Fibroblast of peridontal ligament (primary cell): ENCODE measurements at regions not wholly inside any gene's neighbourhood (a gene's known extent, or its start where the extent isn't known, plus 50 kb on each side); places are given as distances from the start of the nearest gene placed in this dataset.

Experiments
- DNase-seq: peaks from one replicate; pipeline ENCODE4 v3.0.0-alpha.2; 2010; ENCODE audit errors: extremely low read depth

DNA sequence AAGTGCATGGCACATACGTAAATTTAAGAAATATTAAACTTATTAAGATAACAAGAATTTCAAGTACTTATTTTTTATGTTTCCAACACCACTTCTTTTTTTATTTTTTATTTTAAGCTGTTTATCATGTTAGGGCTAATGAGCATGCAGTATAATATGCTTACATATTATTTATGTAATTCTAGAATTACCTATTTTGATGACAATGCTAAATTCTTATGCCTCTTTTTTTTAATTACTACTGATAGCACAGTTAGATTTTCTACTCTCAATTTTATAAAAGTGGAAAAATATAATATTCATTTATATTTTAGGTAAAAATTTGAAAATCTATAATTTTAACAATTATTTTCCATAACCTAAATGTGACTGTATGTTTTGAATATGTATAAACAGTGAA lies 713.0 kb downstream of the MRPL39 start:
- DNase-seq = no peak

DNA sequence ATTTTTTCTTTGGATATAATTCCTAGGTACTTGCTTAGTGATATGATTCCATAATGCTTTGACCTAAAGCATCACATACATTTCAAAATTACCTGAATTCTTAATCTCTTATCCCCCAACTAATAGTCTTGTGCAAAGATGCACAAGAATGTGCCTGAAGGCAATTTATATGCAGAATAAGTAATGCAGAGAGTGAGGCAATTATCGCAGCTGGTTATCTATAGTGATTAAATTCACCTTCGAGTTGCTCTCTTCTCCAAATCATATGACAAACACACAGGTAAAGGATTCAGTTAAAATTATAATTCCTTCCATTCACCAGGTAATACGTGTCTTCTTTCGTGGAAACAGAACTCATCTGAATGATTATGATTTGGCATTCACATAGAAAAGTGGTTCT lies 717.3 kb downstream of the MRPL39 start:
- DNase-seq = no peak

DNA sequence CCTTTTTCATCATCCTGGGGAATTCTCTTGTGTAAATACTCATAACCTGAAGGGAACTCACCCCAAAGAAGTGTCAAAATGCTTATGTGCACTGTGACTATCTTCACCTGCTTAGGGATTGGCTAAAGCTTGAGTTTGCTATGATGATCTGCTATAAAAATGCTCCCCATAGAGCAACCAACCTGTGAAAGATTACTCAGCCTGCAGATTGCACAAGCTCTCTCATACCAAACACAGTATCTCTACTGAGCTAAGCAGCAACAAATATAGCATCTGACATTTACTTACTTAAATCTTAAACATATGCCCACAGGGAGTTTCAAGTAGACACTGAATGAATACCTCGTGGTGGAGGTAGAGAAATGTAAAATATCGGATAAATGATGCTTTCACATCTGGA lies 725.8 kb downstream of the MRPL39 start:
- DNase-seq = no peak

DNA sequence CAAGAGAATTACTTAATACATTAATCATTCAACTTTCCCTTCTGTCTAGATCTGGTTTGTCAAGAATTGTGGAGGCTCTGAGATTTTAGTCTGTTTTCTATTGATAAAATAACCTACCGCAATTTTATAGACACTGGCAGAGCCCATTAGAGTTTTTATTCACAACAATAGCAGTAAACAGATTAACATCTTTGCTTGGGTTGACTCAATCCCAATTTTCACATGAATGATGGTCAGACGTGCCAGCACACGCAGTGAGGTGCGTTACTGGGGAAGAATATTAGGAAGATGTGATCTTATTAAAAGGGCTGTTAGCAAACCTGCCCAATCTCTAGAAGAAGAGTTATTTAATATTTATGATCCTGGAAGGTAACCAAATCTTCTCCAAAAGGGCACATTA lies 736.6 kb downstream of the MRPL39 start:
- DNase-seq = no peak

DNA sequence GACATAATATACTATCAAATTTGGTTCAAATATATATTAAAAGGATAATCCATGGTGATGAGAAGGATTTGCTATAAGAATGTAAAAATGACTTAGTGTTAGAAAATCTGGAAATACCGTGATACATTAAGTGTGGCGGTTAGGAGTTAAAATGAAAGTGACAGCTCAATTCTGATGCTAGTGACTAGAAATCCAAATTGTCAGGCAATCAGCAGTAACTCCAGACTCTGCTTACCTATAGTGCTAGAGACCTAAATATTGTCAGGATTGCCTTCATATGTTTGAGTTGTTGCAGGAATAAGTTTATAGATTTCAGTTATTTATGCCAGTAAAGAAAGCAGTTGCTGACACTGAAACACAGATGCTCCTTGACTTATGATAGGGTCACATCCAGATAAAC lies 737.4 kb downstream of the MRPL39 start:
- no peak for DNase-seq

DNA sequence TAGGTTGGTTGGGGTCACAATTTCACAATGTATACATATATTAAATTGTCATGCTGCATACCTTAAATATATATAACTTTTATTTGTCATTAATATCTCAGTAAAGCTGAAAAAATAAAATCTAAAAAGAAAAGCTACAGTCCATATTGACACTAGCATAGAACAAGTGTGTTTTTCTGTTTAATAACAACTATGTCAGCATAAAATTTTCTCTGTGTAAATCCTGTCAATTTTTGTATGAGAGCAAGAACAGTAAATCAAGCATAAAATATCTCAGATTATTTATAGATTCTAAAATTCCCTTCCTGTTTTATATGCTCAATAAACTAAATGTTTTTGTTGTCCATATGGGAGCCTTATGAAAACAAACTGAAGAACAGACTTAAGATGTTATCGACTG lies 739.2 kb downstream of the MRPL39 start:
- no peak for DNase-seq

DNA sequence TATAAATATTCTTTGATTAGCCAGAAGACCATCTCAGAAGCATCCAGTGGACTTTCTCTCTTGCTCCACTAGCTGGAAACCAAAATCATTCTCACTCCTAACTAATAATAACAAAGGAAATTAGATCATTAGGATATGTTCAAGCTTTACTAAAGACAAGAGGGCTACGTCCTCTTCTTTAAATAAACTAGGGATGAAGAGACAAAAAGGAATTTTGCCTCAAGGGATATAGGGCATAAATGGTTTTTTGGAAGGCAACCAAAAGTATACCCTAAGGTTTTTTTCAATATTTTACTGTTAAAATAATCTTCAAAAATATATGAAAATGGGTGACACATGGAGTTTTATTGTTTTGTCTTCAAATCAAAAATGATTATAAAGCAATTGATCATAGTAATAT lies 745.8 kb downstream of the MRPL39 start:
- no peak for DNase-seq

DNA sequence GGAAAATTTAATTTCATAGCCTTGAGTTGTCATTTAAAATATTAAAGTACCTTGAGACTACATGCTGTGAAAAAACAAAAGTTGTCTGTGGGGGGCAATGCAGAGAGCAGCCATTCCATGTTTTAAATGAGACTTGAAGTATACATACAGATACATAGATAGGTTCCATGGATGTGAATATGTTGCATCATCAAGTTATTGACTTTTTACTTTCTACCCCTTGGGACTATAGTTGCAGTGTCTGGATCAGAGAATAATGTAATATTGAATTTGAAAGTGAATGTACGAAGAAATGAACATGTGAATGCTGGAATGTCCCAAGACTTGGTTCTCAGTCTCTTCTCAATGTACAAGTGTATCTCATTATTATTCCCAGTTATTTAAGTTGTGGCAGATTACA lies 751.0 kb downstream of the MRPL39 start:
- DNase-seq = no peak

DNA sequence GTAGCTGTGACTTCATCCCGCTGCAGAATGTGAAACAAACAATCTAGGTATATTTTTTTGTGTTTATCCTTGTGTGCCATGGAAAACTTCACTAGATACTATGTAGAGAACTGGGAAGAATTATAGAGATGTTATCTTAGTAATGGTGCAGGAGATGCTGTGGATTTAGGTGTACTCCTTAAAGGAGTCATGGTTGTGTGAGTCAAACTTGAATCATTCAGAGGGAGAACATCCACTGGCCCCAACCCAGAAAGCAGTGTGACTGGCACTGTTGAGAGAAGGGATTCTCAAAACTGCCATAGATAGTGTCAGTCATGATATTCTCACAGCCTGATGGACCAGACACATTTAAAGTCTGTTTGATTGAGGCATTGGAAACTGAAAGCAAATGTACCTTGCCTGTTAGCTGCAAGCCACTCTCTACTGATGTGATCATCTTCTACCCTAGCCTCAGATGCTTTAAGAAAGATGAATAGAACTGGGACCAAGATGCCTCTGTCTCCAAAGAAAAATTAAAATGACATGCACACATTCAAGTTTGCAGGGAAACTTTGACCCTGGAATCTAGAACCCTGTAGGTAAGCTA lies 754.6 kb downstream of the MRPL39 start:
- no peak for DNase-seq

DNA sequence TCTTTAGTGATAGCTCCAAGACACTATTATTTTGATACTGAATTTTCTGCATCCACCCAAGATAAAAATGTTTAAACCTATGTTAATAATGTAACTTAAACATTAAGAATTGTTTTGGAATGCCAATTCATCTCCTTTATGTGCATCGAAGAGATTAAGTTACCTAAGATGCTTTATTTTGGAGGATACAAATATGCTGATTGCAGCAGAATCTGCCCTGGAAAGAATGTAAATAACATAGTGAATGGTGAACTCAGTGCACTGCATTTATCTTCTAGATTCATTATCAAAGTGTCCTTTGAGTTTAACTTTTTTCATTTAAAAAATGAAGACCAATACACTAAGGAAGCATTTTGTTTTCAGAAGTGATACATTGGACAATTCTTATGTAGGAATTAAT lies 757.2 kb downstream of the MRPL39 start:
- DNase-seq = no peak

DNA sequence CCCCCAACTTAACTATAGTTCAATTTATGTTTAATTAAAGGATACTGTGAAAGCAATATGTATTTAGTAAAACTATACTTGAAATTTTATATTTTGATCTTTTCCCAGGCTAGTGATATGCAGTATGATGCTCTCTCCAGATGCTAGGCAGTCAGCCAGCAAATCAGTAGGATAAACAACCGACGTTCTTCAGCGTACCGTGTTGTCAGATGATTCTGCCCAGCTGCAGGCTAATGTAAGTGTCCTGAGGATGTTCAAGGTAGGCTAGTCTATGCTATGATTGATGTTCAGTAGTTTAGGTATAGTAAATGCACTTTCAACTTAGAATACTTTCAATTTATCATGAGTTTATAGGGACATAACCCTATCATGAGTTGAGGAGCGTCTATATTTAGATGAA lies 762.6 kb downstream of the MRPL39 start:
- no peak for DNase-seq

DNA sequence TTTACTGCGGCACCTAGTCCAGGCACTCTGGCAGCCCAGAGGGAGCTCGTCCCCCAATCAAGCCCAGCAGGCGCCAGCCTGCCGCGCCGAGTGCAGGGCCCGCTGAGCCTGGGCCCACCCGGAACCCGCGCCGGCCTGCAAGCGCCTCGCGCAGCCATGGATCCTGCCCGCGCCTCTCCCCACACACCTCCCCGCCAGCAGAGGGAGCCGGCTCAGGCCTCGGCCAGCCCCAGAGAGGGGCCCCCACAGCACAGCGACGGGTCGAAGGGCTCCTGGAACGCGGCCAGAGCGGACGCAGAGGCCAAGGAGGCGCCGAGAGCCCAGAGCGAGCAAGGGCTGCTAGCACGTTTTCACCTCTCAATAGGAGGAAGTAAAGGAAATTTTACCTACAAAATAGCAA lies 767.0 kb downstream of the MRPL39 start:
- no peak for DNase-seq

DNA sequence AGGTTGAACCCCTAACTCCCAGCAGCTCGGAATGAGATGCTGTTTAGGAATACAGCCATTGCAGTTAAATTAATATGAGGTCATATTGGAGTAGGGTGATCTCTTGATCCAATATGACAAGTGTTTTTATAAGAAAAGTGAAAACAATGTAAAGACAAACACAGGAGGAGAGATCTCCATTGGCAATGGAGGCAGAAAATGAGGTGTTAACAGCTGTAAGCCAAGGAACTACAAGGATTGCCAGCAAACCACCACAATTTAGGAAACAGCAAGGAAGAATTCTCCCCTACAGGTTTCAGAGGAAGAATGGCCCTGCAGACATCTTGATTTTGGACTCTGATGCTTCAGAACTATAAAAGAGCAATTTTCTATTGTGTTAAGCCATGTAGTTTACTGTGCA lies 774.3 kb downstream of the MRPL39 start:
- DNase-seq = no peak

DNA sequence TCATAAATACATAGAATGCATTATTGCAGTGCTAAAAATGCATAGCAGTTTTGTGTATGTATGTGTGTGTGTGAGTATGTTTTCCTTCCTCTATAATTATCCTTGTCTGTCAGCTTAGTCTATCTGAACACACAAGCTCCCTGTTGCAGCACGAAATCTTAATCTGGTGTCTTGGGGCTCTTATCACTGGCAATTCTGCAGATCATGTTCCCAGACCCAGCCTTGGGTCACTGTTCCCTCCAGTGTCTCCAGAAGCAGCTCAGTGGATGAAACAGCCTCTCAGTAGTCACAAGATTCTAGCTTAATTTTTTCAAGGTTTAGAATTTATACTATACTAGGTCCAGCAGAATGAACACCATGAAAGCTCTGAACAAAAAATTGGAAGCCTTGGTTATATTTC lies 777.9 kb downstream of the MRPL39 start:
- no peak for DNase-seq

DNA sequence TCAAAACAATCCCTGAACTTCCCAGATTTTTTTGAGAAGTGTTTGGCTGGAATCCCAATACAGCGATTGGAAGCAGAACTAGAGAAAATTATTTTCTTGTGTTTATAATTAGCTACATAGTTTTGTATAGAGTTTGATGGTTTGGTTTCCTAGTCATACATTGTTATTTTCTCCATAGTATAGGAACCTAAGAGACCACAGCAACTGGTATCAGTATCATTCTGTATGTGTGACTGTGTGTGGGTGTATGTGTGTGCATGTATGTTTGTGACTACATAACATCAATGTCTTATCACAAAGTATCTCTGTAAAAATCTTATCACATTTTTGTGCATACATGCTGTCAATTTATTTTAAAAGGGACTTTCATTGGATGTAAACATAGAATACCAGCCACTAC lies 780.5 kb downstream of the MRPL39 start:
- no peak for DNase-seq

DNA sequence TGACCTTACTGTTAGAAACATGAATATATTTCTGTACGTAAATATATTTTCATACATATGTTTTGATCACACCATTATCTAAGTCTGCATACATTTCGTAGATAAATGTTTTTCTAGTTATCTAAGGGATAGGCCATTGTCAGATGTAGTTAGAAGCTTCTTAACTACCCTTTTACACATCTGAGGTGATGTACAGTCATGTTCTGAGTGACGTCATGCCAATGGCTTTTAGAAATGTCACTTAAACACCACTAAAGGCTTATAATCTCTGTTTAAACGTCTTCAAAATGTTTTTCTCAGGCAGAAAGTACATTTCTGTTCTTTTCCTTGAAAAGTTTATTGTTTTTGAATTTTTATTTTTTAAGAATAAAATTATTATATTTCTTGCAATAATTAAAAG lies 781.9 kb downstream of the MRPL39 start:
- DNase-seq = no peak

DNA sequence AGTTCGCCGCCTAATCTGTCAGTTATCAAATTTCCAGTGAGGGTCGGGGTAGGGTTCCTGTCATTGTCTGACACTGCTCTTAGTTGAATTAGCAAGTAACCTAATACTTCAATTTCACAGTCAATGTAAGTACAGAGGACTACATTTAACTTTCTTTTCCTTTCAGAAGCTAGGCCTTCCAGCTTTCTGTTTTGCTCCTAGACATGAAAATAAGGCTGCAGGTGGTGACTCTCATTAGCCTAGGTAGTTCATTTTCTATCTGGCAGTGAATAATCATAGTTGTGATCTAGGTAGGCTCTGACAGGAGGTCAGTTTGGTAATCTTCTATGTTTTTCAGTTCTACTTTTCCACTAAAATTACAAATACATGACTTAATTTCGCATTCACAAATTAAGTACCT lies 783.1 kb downstream of the MRPL39 start:
- no peak for DNase-seq

DNA sequence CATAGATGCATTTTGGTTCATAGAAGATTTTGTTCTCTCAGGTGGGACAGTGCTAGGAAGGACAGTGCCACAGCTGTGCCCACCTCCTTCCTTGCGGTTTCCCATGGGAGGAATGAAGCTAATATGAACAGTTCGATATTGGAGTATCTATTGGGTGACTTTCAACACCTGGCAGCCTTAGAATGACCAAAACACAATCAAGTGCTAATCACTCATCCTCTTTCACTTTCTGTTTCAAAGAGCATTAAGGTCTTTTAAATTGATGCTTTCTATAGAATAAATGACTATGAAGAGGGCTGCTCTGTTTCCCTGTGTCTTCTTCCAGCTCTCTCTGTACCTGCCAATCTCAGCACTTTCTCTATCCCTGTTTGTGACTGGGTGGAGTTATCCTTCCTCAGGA lies 784.0 kb downstream of the MRPL39 start:
- DNase-seq = no peak

DNA sequence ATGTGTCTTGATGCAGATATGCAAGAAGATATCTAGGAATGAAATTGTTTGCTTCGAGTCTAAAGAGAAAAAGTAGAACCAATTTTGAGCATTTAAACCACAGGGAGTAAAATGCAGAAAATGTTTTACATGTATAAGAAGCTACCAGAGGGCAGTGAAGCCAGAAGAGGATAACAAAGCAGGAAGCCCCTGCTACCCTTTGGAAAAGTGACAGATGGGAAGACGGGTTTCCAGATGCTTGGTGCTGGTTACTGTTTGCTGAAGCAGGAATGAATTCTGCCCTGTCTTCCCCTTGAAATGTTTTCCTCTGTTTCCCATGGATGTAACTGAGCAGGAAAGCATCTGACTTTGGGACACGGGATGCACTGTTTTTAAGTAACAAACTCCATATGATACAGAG lies 822.2 kb downstream of the MRPL39 start:
- no peak for DNase-seq

DNA sequence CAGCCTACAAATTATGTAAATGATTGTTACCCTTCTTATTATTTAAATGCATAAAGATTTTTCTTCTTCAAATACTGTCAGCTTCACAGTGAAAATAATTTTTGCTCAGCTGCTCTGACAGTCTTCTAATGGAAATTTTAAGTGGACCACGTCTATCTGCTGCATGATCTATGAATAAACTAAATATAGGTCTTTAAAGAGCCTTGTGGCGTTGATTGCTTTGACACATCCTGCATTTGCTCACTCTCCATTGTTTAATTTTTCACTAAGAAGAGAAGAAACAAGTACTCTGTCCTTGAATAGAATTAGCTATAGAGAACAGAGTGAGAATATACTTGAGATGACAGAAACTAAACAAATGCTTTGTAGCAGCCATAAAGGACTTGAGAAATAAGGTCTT lies 826.1 kb downstream of the MRPL39 start:
- DNase-seq = no peak

DNA sequence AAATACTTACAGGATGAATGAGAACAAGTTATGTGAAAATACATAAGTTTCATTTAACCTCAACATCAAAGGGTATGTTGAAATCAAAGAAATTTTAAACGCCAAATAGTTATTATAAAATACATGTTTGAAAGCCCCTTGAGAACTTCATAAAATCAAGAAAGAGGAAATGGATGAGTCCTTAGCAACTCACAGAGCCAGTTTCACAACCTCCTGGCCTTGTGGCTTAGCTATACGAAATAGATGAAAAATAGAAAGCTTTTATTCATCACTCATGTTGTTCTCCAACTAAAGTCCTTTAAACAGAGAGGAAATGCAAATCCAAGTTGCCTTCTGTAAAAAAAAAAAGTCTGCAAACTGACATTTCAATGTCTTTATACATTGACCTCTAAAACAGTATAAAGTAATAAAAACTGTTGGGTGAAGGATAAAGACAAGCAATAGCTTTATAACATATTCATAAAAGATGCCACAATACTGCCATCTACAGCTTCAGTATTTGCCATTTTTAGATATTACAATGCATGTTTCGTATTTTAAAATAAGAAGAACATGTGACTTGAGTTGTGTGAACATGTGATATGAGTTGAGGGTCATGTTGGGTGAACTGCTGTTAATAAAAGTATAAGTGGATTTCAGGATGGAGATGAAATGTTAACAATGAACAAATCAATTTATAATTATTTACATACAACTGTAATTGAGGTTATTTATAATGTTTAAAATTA lies 847.8 kb downstream of the MRPL39 start:
- DNase-seq = no peak

DNA sequence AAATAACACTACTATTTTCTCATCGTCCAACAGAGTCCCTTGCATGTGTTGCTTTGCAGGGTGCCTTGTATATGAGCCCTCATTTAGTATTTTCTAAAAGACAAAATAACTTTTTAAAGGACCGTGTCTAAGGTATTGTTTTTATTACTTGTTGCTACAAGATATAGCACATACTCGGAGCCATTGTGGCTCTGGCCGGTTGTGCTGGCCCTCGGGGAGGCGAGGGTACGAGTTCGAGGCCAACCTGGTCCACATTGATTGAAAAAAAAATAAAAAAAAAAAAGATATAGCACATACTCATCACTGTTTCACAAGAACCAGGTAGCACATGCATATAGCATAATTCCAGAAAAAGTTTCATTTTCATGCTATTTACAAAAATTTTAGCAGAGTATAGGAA lies 869.2 kb downstream of the MRPL39 start:
- no peak for DNase-seq

DNA sequence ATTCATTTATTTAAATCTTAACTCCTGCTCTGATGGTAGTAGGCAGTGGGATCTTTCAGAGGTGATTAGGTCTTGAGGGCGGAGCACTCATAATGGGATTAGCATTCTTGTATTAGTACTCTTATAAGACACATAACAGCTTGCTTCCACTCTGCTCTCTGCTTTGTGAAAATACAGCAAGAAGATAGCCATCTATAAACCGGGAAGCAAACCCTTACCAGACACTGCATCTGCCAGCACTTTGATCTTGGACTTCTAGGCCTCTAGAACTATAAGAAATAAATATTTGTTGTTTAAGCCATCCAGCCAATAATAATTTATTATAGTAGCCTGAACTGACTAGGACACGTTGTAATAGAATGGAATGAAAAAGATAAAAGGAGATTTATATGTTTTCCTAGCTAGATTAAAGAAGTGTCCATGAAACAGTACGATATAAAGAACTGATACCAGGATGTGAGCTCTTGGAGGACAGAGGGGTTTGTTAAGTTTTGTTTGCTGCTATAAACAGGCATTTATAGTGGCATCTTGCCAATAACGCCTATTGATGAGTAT lies 869.9 kb downstream of the MRPL39 start:
- no peak for DNase-seq

DNA sequence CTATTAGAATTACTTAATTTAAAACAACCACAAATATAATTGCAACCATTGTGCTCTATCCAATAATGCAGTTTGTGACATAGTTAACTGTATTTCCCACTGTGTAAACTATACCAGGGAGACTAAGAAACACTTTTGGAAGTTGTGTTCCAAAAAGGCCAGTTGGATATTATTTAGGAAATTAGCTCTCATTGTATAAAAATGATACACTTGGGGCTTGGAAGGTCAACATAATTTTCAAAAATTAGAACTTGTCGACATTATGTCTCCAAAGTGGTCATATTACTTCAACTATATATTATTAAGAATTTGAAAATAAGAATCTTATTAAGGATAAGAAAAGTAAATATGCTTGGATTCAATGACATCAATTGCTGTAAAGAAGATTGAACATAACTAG lies 876.6 kb downstream of the MRPL39 start:
- DNase-seq = no peak
